HCT116 (cell line): ENCODE measurements at regions not wholly inside any gene's neighbourhood (a gene's known extent, or its start where the extent isn't known, plus 50 kb on each side); places are given as distances from the start of the nearest gene placed in this dataset.

Experiments
- ATAC-seq: fragments of 200-7000 bp; cut with Tn5 transposase; 2 replicates; pipeline ENCODE4 v1.9.1; 2020; ENCODE audit warnings: mild to moderate bottlenecking, moderate library complexity
- BruUV-seq: library from RNA; stranded (reverse); fragments of 400-500 nt; replicated peaks from 2 replicates; lab custom pipeline; 2021; lab: Mats Ljungman, UMichigan
- CTCF ChIA-PET: fragments of 300-600 bp; sonication (Branson Sonifier 250); formaldehyde crosslinking; loops from one replicate; lab custom pipeline; 2021; ENCODE audit warnings: antibody characterized with exemption; lab: Charles Lee
- POLR2A ChIA-PET: fragments of 300-600, 350-600 bp; sonication (Branson Sonifier 250); formaldehyde crosslinking; loops from one replicate; lab custom pipeline; 2021; ENCODE audit warnings: antibody characterized with exemption; lab: Charles Lee
- RAD21 ChIA-PET, 2 experiments: fragments of 300-600 bp; sonication (Branson Sonifier 250); formaldehyde crosslinking; loops; one replicate each; lab custom pipeline; 2023; ENCODE audit warnings: low total read pairs in 2 of 2; ENCODE audit not compliant: uncharacterized antibody in 2 of 2, unreplicated experiment in 2 of 2, low non-redundant PET in 1 of 2; lab: Charles Lee
- DNase-seq: peaks from one replicate; pipeline ENCODE4 v3.0.0-alpha.2; 2010; ENCODE audit warnings: low read depth, low spot score
- H2AFZ ChIP-seq: fragments of 200-600 bp; shearing (Covaris generic), sonication (generic); 2 replicates; pipeline ENCODE4 v1.6.1; 2017; ENCODE audit warnings: low read depth, mixed run types, mixed read lengths, antibody characterized with exemption, low read length; ENCODE audit not compliant: poor library complexity, severe bottlenecking
- H3K27ac ChIP-seq: 2 replicates; pipeline ENCODE4 v1.5.1; 2012; ENCODE audit warnings: low read depth, low read length
- H3K27me3 ChIP-seq: fragments of 200-600 bp; sonication (generic); 2 replicates; pipeline ENCODE4 v1.6.1; 2016; ENCODE audit warnings: mixed run types, low read length, mixed read lengths; ENCODE audit not compliant: insufficient read depth
- H3K36me3 ChIP-seq, 2 experiments: fragments of 200-500 bp in 1 of 2; fragments of 200-600 bp in 1 of 2; sonication (Bioruptor generic) in 1 of 2; sonication (generic) in 1 of 2; 2 replicates each; pipeline versions ENCODE4 v1.5.1 to v1.6.1; 2014 to 2016; ENCODE audit warnings: low read length in 2 of 2, inconsistent platforms in 1 of 2, mixed read lengths in 1 of 2, mixed run types in 1 of 2; ENCODE audit not compliant: insufficient read depth in 2 of 2, control insufficient read depth in 1 of 2
- H3K4me1 ChIP-seq, 2 experiments: fragments of 200-600 bp in 1 of 2; sonication (generic) in 1 of 2; 2 replicates each; pipeline versions ENCODE4 v1.5.1 to v1.6.1; 2012 to 2017; ENCODE audit warnings: low read length in 2 of 2, inconsistent platforms in 1 of 2, mild to moderate bottlenecking in 1 of 2, mixed read lengths in 1 of 2, mixed run types in 1 of 2, moderate library complexity in 1 of 2; ENCODE audit not compliant: insufficient read depth in 2 of 2, control insufficient read depth in 1 of 2
- H3K4me2 ChIP-seq: fragments of 200-600 bp; sonication (generic); 2 replicates; pipeline ENCODE4 v1.6.1; 2017; ENCODE audit warnings: mixed run types, low read length, mixed read lengths
- H3K4me3 ChIP-seq, 2 experiments: fragments of 200-600 bp in 1 of 2; sonication (generic) in 1 of 2; replicated peaks in 1 of 2; 2 replicates each; pipeline ENCODE4 v1.5.1; 2011 to 2016; ENCODE audit warnings: low read length in 2 of 2, control low read depth in 1 of 2, low read depth in 1 of 2, mild to moderate bottlenecking in 1 of 2, mixed read lengths in 1 of 2, mixed run types in 1 of 2
- H3K79me2 ChIP-seq: fragments of 200-600 bp; sonication (generic); 2 replicates; pipeline ENCODE4 v1.6.1; 2017; ENCODE audit warnings: mild to moderate bottlenecking, mixed run types, low read length, moderate library complexity, mixed read lengths; ENCODE audit not compliant: insufficient read depth
- H3K9ac ChIP-seq: fragments of 200-600 bp; sonication (generic); 2 replicates; pipeline ENCODE4 v1.6.1; 2016; ENCODE audit warnings: low read length, mixed read lengths
- H3K9me2 ChIP-seq: fragments of 200-600 bp; sonication (generic), shearing (Covaris generic); 2 replicates; pipeline ENCODE4 v1.6.1; 2017; ENCODE audit warnings: mixed run types, mild to moderate bottlenecking, moderate library complexity; ENCODE audit not compliant: insufficient read depth
- H3K9me3 ChIP-seq, 2 experiments: fragments of 200-500 bp in 1 of 2; fragments of 200-600 bp in 1 of 2; sonication (Bioruptor generic) in 1 of 2; sonication (generic) in 1 of 2; 2 replicates each; pipeline ENCODE4 v1.6.1; 2014 to 2017; ENCODE audit warnings: low read length in 2 of 2, mixed read lengths in 2 of 2, inconsistent platforms in 1 of 2, low read depth in 1 of 2, mild to moderate bottlenecking in 1 of 2, mixed run types in 1 of 2, moderate library complexity in 1 of 2; ENCODE audit not compliant: control insufficient read depth in 1 of 2, insufficient read depth in 1 of 2
- H4K20me1 ChIP-seq: fragments of 200-600 bp; sonication (generic), shearing (Covaris generic); 2 replicates; pipeline ENCODE4 v1.6.1; 2017; ENCODE audit warnings: mixed run types, mild to moderate bottlenecking, moderate library complexity; ENCODE audit not compliant: insufficient read depth
- CEBPB ChIP-seq: IDR thresholded peaks from 2 replicates; pipeline ENCODE4 v1.6.1; 2012; ENCODE audit warnings: low read depth
- EZH2 ChIP-seq: fragments of 200-600 bp; sonication (generic); IDR thresholded peaks from 2 replicates; pipeline ENCODE4 v1.6.1; 2017; ENCODE audit warnings: antibody characterized with exemption, mixed run types
- EZH2phosphoT487 ChIP-seq: fragments of 200-600 bp; IDR thresholded peaks from 2 replicates; pipeline ENCODE4 v1.6.1; 2018; ENCODE audit warnings: antibody characterized with exemption, borderline replicate concordance
- FOSL1 ChIP-seq: IDR thresholded peaks from 2 replicates; pipeline ENCODE4 v1.6.1; 2012; ENCODE audit warnings: low read depth
- JUND ChIP-seq: IDR thresholded peaks from 2 replicates; pipeline ENCODE4 v1.6.1; 2012
- POLR2A ChIP-seq: IDR thresholded peaks from 2 replicates; pipeline ENCODE4 v1.7.0; 2011; ENCODE audit warnings: borderline replicate concordance; ENCODE audit not compliant: insufficient read depth, insufficient read length; ENCODE audit errors: extremely low read depth
- POLR2AphosphoS5 ChIP-seq: IDR thresholded peaks from 2 replicates; pipeline ENCODE4 v1.6.1; 2011; ENCODE audit warnings: mild to moderate bottlenecking, low read depth, low read length, moderate library complexity
- RAD21 ChIP-seq: IDR thresholded peaks from 2 replicates; pipeline ENCODE4 v1.6.1; 2012; ENCODE audit warnings: low read depth, mild to moderate bottlenecking
- SIN3A ChIP-seq: IDR thresholded peaks from 2 replicates; pipeline ENCODE4 v1.6.1; 2012; ENCODE audit warnings: low read depth
- SP1 ChIP-seq: IDR thresholded peaks from 2 replicates; pipeline ENCODE4 v1.6.1; 2012; ENCODE audit warnings: low read depth
- SRF ChIP-seq: IDR thresholded peaks from 2 replicates; pipeline ENCODE4 v1.6.1; 2012; ENCODE audit warnings: low read depth
- TCF7L2 ChIP-seq: IDR thresholded peaks from 2 replicates; pipeline ENCODE4 v1.7.0; 2011; ENCODE audit warnings: borderline replicate concordance, inconsistent platforms; ENCODE audit not compliant: insufficient read depth, insufficient read length; ENCODE audit errors: extremely low read depth
- YY1 ChIP-seq: IDR thresholded peaks from 2 replicates; pipeline ENCODE4 v1.6.1; 2011; ENCODE audit warnings: low read length, low read depth, moderate library complexity, mild to moderate bottlenecking; ENCODE audit not compliant: insufficient replicate concordance; ENCODE audit errors: extremely low read depth
- ZFX ChIP-seq: fragments of 450-650 bp; IDR thresholded peaks from 2 replicates; pipeline ENCODE4 v1.6.1; 2017
- ZNF274 ChIP-seq: fragments of 200-500 bp; sonication (Bioruptor generic); IDR thresholded peaks from 2 replicates; pipeline ENCODE4 v1.6.1; 2014; ENCODE audit warnings: mild to moderate bottlenecking, low read depth, low read length, inconsistent platforms
- intact Hi-C: fragments of 100-400 bp; cut with micrococcal nuclease; formaldehyde crosslinking; loops from 2 replicates; pipeline ENCODE4 v1.10.0; 2022
- TF ChIP-seq, protein P1 (sequence below): IDR thresholded peaks from 2 replicates; pipeline ENCODE4 v1.6.1; 2012; ENCODE audit warnings: low read depth
- TF ChIP-seq, protein P2 (sequence below): IDR thresholded peaks from 2 replicates; pipeline ENCODE4 v1.6.1; 2012
- TF ChIP-seq, protein P3 (sequence below), 3 experiments: fragments of 200-600 bp in 1 of 3; sonication (generic) in 1 of 3; IDR thresholded peaks in 2 of 3; conservative IDR thresholded peaks in 1 of 3; 2 replicates each; pipeline ENCODE4 v1.5.1; 2012 to 2017; ENCODE audit warnings: low read depth in 2 of 3, low read length in 2 of 3, antibody characterized with exemption in 1 of 3, borderline replicate concordance in 1 of 3, control low read depth in 1 of 3, mild to moderate bottlenecking in 1 of 3, mixed read lengths in 1 of 3, mixed run types in 1 of 3, moderate library complexity in 1 of 3; ENCODE audit not compliant: insufficient read depth in 1 of 3
- TF ChIP-seq, protein P4 (sequence below): IDR thresholded peaks from 2 replicates; pipeline ENCODE4 v1.6.1; 2011; ENCODE audit warnings: mild to moderate bottlenecking, low read length, moderate library complexity; ENCODE audit not compliant: insufficient replicate concordance; ENCODE audit errors: extremely low read depth

DNA sequence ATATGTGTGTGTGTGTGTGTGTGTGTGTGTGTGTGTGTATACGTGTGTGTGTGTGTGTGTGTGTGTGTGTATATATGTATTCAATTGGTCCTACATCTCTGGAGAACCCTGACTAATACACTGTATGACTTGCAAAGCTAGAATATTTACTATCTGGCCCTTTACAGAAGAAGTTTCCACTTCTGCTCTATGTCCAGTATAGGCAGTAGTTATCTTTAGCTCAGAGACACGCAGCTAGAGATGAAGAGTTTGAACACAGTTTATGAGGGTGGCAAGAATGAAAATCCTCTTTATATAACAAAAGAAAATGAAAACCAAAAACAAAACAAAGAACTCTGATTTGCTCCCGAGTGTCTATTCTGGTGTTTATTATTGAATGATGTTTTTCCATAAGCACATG lies 201.2 kb downstream of the ASB1 start:
- no peak for TF ChIP-seq YY1
- TF ChIP-seq, protein P1, sequence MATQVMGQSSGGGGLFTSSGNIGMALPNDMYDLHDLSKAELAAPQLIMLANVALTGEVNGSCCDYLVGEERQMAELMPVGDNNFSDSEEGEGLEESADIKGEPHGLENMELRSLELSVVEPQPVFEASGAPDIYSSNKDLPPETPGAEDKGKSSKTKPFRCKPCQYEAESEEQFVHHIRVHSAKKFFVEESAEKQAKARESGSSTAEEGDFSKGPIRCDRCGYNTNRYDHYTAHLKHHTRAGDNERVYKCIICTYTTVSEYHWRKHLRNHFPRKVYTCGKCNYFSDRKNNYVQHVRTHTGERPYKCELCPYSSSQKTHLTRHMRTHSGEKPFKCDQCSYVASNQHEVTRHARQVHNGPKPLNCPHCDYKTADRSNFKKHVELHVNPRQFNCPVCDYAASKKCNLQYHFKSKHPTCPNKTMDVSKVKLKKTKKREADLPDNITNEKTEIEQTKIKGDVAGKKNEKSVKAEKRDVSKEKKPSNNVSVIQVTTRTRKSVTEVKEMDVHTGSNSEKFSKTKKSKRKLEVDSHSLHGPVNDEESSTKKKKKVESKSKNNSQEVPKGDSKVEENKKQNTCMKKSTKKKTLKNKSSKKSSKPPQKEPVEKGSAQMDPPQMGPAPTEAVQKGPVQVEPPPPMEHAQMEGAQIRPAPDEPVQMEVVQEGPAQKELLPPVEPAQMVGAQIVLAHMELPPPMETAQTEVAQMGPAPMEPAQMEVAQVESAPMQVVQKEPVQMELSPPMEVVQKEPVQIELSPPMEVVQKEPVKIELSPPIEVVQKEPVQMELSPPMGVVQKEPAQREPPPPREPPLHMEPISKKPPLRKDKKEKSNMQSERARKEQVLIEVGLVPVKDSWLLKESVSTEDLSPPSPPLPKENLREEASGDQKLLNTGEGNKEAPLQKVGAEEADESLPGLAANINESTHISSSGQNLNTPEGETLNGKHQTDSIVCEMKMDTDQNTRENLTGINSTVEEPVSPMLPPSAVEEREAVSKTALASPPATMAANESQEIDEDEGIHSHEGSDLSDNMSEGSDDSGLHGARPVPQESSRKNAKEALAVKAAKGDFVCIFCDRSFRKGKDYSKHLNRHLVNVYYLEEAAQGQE, result no peak
- no peak for TF ChIP-seq EZH2
- TF ChIP-seq SRF, result no peak
- TF ChIP-seq FOSL1, result no peak
- TF ChIP-seq, protein P2, sequence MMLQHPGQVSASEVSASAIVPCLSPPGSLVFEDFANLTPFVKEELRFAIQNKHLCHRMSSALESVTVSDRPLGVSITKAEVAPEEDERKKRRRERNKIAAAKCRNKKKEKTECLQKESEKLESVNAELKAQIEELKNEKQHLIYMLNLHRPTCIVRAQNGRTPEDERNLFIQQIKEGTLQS, result no peak
- TF ChIP-seq, protein P3, sequence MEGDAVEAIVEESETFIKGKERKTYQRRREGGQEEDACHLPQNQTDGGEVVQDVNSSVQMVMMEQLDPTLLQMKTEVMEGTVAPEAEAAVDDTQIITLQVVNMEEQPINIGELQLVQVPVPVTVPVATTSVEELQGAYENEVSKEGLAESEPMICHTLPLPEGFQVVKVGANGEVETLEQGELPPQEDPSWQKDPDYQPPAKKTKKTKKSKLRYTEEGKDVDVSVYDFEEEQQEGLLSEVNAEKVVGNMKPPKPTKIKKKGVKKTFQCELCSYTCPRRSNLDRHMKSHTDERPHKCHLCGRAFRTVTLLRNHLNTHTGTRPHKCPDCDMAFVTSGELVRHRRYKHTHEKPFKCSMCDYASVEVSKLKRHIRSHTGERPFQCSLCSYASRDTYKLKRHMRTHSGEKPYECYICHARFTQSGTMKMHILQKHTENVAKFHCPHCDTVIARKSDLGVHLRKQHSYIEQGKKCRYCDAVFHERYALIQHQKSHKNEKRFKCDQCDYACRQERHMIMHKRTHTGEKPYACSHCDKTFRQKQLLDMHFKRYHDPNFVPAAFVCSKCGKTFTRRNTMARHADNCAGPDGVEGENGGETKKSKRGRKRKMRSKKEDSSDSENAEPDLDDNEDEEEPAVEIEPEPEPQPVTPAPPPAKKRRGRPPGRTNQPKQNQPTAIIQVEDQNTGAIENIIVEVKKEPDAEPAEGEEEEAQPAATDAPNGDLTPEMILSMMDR (IDR thresholded peaks at IDR 0.05 in 2 of 3, conservative IDR thresholded peaks at IDR 0.05 in 1 of 3; ENCODE audit: borderline replicate concordance in 1 of 3, insufficient read depth in 1 of 3, low read depth in 2 of 3, low read length in 2 of 3), result no peak
- no peak for TF ChIP-seq CEBPB
- TF ChIP-seq, protein P4, sequence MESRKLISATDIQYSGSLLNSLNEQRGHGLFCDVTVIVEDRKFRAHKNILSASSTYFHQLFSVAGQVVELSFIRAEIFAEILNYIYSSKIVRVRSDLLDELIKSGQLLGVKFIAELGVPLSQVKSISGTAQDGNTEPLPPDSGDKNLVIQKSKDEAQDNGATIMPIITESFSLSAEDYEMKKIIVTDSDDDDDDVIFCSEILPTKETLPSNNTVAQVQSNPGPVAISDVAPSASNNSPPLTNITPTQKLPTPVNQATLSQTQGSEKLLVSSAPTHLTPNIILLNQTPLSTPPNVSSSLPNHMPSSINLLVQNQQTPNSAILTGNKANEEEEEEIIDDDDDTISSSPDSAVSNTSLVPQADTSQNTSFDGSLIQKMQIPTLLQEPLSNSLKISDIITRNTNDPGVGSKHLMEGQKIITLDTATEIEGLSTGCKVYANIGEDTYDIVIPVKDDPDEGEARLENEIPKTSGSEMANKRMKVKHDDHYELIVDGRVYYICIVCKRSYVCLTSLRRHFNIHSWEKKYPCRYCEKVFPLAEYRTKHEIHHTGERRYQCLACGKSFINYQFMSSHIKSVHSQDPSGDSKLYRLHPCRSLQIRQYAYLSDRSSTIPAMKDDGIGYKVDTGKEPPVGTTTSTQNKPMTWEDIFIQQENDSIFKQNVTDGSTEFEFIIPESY, result no peak
- no peak for TF ChIP-seq SIN3A
- no peak for TF ChIP-seq ZFX
- TF ChIP-seq RAD21, result no peak
- no peak for TF ChIP-seq JUND
- no peak for TF ChIP-seq ZNF274
- no peak for TF ChIP-seq EZH2phosphoT487
- TF ChIP-seq TCF7L2, result no peak
- no peak for TF ChIP-seq POLR2A
- TF ChIP-seq SP1, result no peak
- no peak for TF ChIP-seq POLR2AphosphoS5
- H3K9me2 ChIP-seq, result no peaks in the 10 kb centered on the region
- no peak overlapping the region for H2AFZ ChIP-seq
- no TSS peak for BruUV-seq
- no peak overlapping the region for H3K4me2 ChIP-seq
- intact Hi-C loops, result no loop called here
- H3K27me3 ChIP-seq, result no peaks in the 10 kb centered on the region
- no peak for DNase-seq
- no peak overlapping the region for H3K27ac ChIP-seq
- CTCF ChIA-PET, result no interaction called here
- H3K4me1 ChIP-seq, result no peaks in the 10 kb centered on the region
- no peaks in the 10 kb centered on the region for H3K9me3 ChIP-seq
- no peak overlapping the region for H3K4me3 ChIP-seq
- ATAC-seq, result no peak
- no peaks in the 10 kb centered on the region for H3K36me3 ChIP-seq
- H3K9ac ChIP-seq, result no peak overlapping the region
- H4K20me1 ChIP-seq, result no peaks in the 10 kb centered on the region
- POLR2A ChIA-PET, result no interaction called here
- RAD21 ChIA-PET, result no interaction called here
- no peaks in the 10 kb centered on the region for H3K79me2 ChIP-seq
